NB4 (cell line): ENCODE measurements at regions not wholly inside any gene's neighbourhood (a gene's known extent, or its start where the extent isn't known, plus 50 kb on each side); places are given as distances from the start of the nearest gene placed in this dataset.

Experiments used
- CTCF ChIP-seq: IDR thresholded peaks from one replicate; pipeline ENCODE4 v1.5.1; 2012; ENCODE audit warnings: low read depth, low read length
- POLR2A ChIP-seq: IDR thresholded peaks from 2 replicates; pipeline ENCODE4 v1.6.1; 2011; ENCODE audit warnings: mild to moderate bottlenecking; ENCODE audit not compliant: insufficient read length; ENCODE audit errors: extremely low read depth

GRCh38 chr18:67094123-67094522, 422.4 kb downstream of the DSEL start:
- TF ChIP-seq CTCF: no peak
- TF ChIP-seq POLR2A: no peak
